ENCODE measurements at regions not wholly inside any gene's neighbourhood (a gene's known extent, or its start where the extent isn't known, plus 50 kb on each side); places are given as distances from the start of the nearest gene placed in this dataset.

GRCh38 chr3:168988853-168989252 is 674.7 kb downstream of the MECOM start (continued):
- TF ChIP-seq KIAA2018 (CRISPR knock-in tag; IDR thresholded peaks at IDR 0.05; ENCODE audit: borderline replicate concordance) (no peak), AKAP8 (CRISPR knock-in tag; IDR thresholded peaks at IDR 0.05) (no peak), ZNF501 (CRISPR knock-in tag; IDR thresholded peaks at IDR 0.05) (no peak), GMEB2 (CRISPR knock-in tag; IDR thresholded peaks at IDR 0.05; ENCODE audit: low read depth) (no peak), BRD4 (CRISPR knock-in tag; IDR thresholded peaks at IDR 0.05) (no peak), ARID5B (CRISPR knock-in tag; IDR thresholded peaks at IDR 0.05) (peak; percentile 91), ZNF343 (CRISPR knock-in tag; IDR thresholded peaks at IDR 0.05) (no peak), ZIK1 (CRISPR knock-in tag; IDR thresholded peaks at IDR 0.05; ENCODE audit: borderline replicate concordance, low read depth) (no peak), CENPX (CRISPR knock-in tag; IDR thresholded peaks at IDR 0.05) (no peak), MEF2D (CRISPR knock-in tag; IDR thresholded peaks at IDR 0.05) (no peak), ZNF75D (CRISPR knock-in tag; IDR thresholded peaks at IDR 0.05; ENCODE audit: borderline replicate concordance) (no peak), MXD3 (CRISPR knock-in tag; IDR thresholded peaks at IDR 0.05) (no peak), ATF4 (CRISPR knock-in tag; IDR thresholded peaks at IDR 0.05) (no peak), ZNF530 (CRISPR knock-in tag; IDR thresholded peaks at IDR 0.05; ENCODE audit: low read depth) (no peak), RFXAP (CRISPR knock-in tag; IDR thresholded peaks at IDR 0.05; ENCODE audit: borderline replicate concordance) (no peak), PHF5A (CRISPR knock-in tag; IDR thresholded peaks at IDR 0.05; ENCODE audit: low read depth, unreplicated experiment) (no peak)
